Activated CD8-positive, alpha-beta memory T cell treated with anti-CD3 and anti-CD28 coated beads for 48 hours (primary cell): ENCODE measurements at regions not wholly inside any gene's neighbourhood (a gene's known extent, or its start where the extent isn't known, plus 50 kb on each side); places are given as distances from the start of the nearest gene placed in this dataset.

Experiments
- DNase-seq, 3 experiments: peaks; one replicate each; pipeline ENCODE4 v3.0.0-alpha.2; 2020; ENCODE audit warnings: low read depth in 2 of 3, low spot score in 2 of 3

DNA sequence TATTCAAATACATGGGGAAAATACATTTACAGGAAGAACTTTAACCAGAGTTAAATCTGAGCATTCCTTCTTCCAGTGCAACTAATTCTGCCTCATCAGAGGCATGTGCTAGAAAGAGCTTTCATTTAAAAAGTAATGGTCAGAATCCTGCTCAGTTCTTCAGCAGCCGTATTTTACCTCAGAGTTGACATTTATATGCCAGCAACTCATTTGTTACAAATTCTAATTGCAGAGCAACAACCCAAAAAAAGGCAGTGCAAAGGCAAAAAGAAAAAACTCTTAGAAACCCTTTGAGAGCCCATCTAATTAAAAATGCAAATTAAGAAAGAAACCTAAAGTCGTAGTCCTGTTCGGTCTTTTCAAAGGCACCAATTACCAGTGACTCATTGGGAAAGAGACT is 392.5 kb downstream of the PBX1 start:
- DNase-seq: no peak

DNA sequence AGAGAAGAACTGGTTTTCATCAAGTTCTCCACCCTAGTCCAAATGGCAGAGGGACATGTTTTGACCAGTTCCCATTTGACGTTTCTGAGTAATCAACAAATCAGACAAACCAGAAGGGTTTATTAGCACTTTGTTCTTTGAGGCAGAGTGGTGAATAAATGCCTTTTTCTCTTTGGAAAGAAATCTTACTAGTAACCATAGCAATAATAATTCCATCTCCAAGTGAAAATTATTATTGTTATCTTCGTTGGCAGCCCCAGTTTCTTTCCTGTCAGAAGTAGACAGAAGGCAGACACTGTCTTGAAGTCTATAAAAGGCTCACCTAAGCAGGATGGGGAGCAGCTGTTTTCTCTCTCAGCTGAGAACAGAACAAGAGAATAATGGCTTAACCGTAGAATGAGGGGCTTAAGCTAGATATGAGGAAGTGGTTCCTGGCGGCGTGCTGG is 391.6 kb downstream of the PBX1 start:
- DNase-seq: no peak

DNA sequence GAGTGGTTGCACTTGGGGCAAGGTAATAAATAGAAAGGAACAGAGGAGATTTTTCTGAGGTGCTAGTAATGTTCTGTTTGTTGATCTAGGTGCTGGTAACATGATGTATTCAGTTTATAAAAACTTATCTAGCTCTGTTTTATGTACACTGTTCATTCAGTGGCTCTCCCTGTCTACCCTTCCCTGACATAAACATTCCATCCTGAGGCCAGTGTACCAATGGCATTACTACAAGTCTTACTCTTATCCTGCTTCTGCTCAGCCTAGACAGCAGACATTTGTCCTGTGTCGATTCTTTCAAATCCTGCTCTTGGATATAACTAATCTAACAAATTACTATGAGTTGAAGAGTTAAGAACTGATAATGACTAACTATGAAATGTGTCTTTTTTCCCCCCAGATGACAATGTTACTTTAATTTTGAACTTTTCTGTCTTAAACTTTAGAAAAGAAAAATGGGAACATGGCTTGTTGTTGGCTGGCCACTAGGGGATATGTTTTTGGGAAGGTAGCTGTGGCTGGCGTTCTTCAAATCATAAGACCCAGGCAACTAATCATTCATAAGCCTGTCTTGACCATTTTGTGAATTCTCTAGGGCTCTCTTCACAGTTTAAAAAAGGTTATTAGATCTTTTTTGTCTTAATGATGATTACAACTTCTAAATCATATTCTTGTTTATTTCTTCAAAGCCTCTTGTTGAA is 390.9 kb downstream of the PBX1 start:
- no peak for DNase-seq

DNA sequence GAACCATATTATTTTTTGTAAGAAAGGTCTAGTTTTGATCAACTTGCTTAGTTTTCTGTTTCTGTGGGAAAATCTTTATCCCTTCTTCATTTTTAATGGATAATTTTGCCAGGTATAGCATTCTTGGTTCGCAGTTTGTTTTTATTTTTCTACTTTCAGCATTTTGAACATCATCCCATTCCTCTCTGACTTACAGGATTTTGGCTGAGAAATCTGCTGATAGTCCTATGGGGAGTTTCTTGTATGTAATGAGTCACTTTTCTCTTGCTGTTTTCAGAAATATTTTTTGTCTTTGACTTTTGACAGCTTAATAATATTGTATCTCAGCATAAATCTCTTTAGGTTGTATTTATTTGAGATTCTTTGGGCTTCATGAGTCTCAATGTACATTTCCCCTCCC is 389.1 kb downstream of the PBX1 start:
- no peak for DNase-seq

DNA sequence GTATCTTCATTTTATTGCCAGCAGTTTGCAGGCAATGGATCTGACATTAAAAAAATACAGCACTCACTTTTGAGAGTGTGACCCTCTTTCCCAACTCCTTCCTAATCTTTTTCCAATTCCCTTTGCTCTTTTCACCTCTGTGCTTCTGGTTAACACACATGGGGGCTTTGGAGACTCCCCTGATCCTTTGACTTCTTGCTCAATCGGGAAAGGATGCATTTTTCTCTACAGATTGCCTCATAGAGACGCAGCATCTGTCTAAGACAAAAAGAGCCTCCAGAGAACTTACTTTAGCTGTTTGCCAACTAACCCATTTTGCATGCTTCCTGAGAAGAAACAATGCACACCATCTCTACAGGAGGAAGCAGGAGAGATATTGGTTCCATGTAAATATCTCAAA is 378.3 kb downstream of the PBX1 start:
- DNase-seq: no peak

DNA sequence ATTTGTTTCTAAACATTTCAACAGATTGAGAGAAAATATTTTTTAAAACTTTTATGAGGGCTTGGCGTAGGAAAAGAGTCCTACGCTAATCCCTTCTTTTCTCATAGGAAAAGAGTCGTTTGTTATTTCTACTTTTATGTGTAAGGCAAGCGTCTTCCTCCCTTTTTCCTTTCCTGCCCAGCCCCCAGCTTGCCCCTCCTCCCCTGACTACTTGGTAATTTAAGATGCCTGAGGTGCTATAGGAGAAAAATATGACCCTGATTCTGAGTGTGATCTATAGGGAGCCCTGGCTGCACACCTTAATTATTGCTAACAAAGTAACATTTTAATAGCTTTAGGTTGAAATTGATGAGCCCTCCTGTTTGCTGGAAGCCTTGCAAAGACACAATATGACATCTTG is 373.6 kb downstream of the PBX1 start:
- no peak for DNase-seq

DNA sequence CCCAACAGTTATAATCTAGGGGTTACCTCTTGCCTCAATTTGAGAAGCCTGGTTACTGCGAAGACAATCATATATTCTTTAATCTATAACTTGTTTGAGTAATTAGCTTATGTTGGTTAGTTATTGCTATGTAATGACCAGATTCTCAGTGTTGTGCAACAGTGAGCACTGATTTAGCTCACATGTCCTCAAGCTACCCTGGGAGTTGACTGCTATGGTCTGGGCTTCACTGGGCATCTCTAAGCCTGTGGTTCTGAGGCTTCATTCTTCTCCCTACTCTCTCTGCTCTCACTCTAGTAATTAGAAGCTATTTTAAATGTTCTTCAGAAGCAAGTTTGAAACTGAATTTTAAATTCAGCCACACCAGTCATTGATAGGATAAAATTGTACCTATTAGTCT is 371.8 kb downstream of the PBX1 start:
- no peak for DNase-seq

DNA sequence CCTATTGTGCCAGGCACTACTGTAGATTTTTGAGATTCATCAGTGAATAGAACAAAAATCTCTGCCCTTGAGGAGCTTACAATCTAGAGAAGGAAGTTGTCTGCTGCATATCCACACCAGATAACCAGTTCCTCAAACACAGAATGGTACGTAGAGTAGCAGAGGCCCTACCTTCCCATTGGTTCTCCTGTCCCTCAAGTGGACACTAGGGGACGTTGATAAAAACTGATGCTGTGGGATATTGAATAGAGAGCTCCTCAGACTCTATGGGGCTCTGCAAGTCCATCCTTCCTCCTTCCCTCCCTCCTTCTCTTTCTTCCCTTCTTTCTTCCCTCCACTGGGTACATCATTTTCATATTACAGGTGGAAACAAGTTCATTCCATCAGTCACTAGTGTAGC is 371.3 kb downstream of the PBX1 start:
- no peak for DNase-seq

DNA sequence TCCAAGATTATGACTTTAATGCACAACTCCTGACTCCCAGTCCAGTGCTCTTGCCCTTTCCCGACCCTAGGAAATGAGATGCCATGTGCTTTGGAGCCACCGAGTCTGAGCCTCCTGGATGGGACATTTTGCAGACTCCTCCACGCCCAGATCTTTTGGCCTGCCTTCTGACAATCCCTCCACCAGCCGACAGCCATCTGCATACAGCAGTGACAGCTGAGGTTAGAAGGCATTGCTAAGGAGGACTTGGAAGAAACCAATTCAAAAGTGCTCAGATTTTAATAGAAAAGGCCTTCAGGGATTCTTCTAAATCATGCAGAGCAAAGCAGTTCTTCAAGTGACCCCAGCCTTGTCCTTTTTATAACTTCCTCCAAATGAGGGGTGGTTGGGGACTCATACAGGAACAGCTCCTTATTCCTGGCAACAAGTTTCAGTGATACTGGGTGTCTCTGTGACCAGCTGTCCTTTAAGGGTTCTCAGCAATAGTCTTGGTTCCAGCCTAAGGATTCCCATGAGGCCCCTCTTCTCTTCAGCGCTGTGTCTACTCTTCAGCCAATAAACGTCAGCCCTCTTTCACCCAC is 369.3 kb downstream of the PBX1 start:
- DNase-seq: no peak

DNA sequence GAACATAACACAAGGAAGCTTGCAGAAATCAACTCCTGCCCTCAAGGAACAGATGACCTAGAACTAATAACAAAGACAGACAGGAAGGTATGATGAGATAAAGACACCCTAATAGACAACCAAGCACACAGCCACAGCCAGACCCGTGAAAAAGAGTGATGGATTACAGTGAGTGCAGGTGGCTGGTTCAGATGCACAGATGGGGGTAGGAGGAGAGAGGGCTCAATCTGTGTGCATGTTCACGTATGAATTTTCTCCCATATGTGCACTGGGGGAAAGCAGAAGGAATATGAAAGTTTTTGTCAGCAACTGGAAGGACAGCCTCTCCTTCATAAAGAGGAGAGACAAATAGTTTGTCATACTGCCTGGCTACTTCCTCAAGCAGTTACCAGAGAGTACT is 367.1 kb downstream of the PBX1 start:
- DNase-seq: no peak

DNA sequence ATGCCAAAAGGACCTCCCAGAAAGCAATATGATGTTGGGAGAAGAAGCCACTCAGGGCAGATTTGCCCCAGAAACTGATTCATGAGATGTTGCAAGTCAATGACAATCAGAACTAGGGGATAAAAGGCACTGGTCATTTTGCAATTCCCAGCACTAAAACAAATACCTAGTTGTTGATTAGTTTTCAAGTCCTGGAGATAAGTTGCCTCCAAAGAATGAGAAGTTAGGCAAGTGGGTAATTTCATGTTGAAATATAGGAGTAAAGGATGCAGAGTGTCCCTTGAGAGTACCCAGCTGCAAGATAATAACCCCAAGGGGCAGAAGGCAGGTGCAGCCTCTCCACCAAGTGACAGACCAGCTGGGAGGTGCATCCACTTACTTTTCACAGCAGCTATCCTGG is 363.6 kb downstream of the PBX1 start:
- no peak for DNase-seq

DNA sequence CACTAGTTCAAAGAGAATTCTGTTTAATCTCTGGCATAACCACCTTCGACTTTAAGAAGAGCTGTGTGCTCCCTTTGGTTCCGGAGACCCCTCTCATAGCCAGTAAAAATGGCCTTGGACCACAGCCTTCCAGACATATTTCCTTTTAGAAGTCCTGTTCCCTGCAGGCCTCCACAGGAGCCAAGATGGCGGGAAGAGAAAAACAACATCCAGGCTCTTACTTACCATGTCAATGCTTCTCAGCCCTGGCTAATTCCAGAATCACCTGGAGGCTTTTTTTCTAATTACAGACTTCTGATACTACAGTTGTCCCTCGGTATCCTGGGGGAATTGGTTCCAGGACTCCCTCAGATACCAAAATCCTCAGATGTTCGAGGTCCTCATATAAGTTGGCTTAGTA is 362.5 kb downstream of the PBX1 start:
- DNase-seq: no peak

DNA sequence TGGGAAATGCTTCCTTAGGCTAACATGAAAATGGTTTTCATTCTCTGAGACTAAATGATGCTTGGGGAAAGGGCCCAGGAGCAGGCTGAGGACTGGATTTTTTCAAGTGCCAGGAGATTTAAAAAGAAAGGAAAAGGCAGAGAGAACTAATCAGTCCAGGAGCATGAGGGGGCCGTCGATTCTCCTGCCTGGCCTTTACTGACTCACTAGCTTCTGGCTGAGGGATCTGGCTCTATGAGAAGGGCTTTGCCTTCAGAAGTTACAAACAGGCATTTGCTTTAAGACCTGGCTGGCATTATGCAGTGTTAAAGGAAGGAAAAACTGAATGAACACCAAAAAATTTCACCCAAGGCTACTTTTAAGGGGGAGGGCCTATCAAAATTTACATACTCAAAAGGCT is 359.2 kb downstream of the PBX1 start:
- no peak for DNase-seq

DNA sequence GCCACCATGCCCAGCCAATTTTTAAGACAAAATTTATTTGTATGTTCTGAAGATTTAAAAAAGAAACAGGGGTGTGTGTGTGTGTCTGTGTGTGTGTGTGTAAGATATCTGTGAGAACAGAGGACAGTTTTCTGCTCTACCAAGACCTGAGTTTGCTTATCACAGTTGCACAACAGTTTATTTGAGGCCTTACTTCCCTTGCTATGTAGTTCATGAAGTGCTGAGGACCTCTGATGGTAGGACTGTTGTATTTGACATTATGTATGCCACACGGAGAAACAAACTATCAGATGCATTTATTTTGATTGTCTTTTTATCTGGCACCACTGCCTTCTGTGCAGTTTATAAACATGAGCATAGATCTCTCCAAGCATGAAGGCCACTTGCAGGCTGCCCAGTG is 355.2 kb downstream of the PBX1 start:
- no peak for DNase-seq

DNA sequence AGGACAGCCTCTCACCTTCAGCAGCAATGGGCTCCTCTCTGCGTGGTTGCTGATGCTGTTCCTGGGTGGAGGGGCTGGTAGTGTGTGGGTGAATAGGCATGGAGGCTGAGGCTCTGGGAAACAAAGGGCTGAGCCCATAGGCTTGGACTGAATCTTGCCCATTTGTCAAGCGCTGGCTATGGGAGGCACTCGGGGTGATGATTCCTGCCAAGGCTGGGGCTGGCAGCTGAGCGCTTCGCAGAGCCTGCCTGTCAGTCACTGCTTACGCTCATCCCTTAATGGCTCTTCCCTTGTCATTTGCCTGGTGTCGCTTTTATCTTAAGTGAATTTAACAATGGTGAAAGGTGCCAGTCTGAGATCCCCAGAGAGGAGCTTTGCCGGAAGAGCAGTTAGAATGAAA is 353.3 kb downstream of the PBX1 start:
- DNase-seq: no peak

DNA sequence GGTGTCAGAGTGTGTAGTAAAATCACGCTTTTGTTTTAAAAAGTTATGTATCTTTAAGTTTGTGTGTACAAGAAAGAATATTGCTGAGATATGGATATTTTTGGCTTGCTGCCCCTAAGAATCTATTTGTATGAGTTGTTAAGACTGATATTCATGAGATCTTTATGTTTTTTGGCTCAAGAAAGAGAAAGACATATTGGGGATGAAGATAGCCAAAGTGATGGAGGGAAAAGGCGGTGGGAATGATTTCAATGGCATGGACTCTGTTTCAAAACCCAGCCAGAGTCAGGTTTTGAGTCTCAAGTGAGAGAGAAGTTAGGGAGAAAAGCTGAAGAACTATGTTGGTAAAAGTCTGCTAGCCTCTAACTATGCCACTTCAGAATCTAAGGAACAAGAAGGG is 351.7 kb downstream of the PBX1 start:
- no peak for DNase-seq

DNA sequence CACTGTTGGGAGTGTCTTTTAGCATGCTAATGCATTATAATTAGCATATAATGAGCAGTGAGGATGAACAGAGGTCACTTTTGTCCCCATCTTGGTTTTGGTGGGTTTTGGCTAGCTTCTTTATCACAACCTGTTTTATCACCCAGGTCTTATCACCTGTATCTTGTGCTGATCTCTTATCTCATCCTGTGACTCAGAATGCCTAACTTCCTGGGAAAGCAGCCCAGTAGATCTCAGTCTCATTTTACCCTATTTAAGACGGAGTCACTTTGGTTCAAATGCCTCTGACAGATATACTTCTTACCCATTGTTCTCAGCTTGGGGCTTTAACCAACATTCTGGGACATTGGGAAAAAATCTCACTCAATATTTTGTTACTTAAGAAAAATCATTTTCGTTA is 348.7 kb downstream of the PBX1 start:
- DNase-seq: no peak

DNA sequence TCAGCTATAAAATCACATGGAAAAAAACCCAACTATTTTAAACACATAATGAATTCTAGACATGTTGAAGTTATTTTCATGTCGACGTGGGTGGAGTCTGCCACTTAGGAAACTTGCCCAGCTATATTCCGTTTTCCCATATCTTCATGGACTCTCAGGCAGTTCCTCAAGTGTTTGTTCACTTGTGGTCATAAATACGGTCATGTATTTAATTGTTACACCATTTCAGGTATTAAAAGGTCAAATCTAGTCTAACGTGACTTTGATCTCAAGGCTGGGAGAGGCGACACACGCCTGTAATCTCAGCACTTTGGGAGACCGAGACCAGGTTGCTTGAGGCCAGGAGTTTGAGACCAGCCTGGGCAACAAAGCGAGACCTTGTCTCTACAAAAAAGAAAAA is 346.9 kb downstream of the PBX1 start:
- no peak for DNase-seq

DNA sequence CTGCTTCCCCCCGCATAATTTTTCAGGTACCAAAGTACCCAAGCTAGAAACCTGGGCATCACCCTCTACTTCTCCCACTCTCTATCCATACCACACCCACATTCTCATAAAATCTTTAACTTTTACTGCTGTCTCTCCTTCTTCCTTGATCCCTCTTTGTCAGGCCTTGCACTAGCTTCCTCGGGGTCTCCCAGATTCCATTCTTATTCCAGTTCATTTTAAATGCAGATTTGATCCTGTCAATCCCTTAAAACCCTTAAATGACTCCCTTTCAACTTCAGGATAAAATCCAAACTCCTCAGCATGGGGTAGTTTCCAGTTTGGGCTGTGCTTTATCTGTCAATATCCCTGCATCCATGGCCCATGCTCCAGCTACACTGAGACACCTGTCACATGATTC is 343.5 kb downstream of the PBX1 start:
- DNase-seq: no peak
